Hematopoietic multipotent progenitor cell treated with erythropoietin and hydrocortisone succinate and interleukin-3 and kit ligand, for 17 days (in vitro differentiated cells): ENCODE measurements at regions not wholly inside any gene's neighbourhood (a gene's known extent, or its start where the extent isn't known, plus 50 kb on each side); places are given as distances from the start of the nearest gene placed in this dataset.
"Not testable (repeated sequence)": the region's sequence is repeated elsewhere in the genome, so short reads cannot be mapped to it uniquely, and the experiment has no call there.

ENCODE experiments used
- DNase-seq: peaks from one replicate; pipeline ENCODE4 v3.0.0-alpha.2; 2015; ENCODE audit warnings: low spot score

- no peak for DNase-seq
Measured at GRCh38 chr9:95785209-95785608, 90.3 kb upstream of the ERCC6L2 start.

GRCh38 chr9:95784318-95784717 lies 91.2 kb upstream of the ERCC6L2 start:
- no peak for DNase-seq

GRCh38 chr9:95783426-95783975 lies 92.0 kb upstream of the ERCC6L2 start:
- DNase-seq = no peak

GRCh38 chr9:95780751-95781150 lies 94.7 kb upstream of the ERCC6L2 start:
- no peak for DNase-seq

GRCh38 chr9:95780121-95780520 lies 95.4 kb upstream of the ERCC6L2 start:
- no peak for DNase-seq

- DNase-seq = not testable (repeated sequence)
Measured at GRCh38 chr9:95779597-95779996, 95.9 kb upstream of the ERCC6L2 start.

- no peak for DNase-seq
Measured at GRCh38 chr9:95778957-95779356, 96.5 kb upstream of the ERCC6L2 start.

GRCh38 chr9:95777136-95777535 lies 98.4 kb upstream of the ERCC6L2 start:
- no peak for DNase-seq

- no peak for DNase-seq
Measured at GRCh38 chr9:95776176-95776575, 99.3 kb upstream of the ERCC6L2 start.

- DNase-seq = no peak
Measured at GRCh38 chr9:95775191-95775590, 100.3 kb upstream of the ERCC6L2 start.

- DNase-seq = no peak
Measured at GRCh38 chr9:95773053-95773418, 102.5 kb upstream of the ERCC6L2 start.

- DNase-seq = no peak
Measured at GRCh38 chr9:95772320-95773052, 103.0 kb upstream of the ERCC6L2 start.

- DNase-seq = no peak
Measured at GRCh38 chr9:95771556-95772246, 103.8 kb upstream of the ERCC6L2 start.

- DNase-seq = no peak
Measured at GRCh38 chr9:95770653-95771131, 104.8 kb upstream of the ERCC6L2 start.

- no peak for DNase-seq
Measured at GRCh38 chr9:95769909-95770433, 105.5 kb upstream of the ERCC6L2 start.

GRCh38 chr9:95769473-95769872 lies 106.0 kb upstream of the ERCC6L2 start:
- no peak for DNase-seq

GRCh38 chr9:95766906-95767305 lies 108.6 kb upstream of the ERCC6L2 start:
- DNase-seq = no peak

- no peak for DNase-seq
Measured at GRCh38 chr9:95764533-95765319, 110.8 kb upstream of the ERCC6L2 start.

GRCh38 chr9:95763983-95764382 lies 111.5 kb upstream of the ERCC6L2 start:
- DNase-seq = no peak

- no peak for DNase-seq
Measured at GRCh38 chr9:95763006-95763405, 112.5 kb upstream of the ERCC6L2 start.

- no peak for DNase-seq
Measured at GRCh38 chr9:95762322-95762721, 113.2 kb upstream of the ERCC6L2 start.

- no peak for DNase-seq
Measured at GRCh38 chr9:95760791-95761190, 114.7 kb upstream of the ERCC6L2 start.
